Astrocyte (in vitro differentiated cells and primary cell): ENCODE measurements at regions not wholly inside any gene's neighbourhood (a gene's known extent, or its start where the extent isn't known, plus 50 kb on each side); places are given as distances from the start of the nearest gene placed in this dataset.

Experiments
- DNase-seq: peaks from one replicate; pipeline ENCODE4 v3.0.0-alpha.2; 2010; ENCODE audit warnings: low read depth
- FAIRE-seq: peaks from 2 replicates; lab custom pipeline; 2011; peaks lifted over from hg19 to GRCh38; lab: Jason Lieb, UNC
- H2AFZ ChIP-seq: 2 replicates; pipeline ENCODE4 v1.6.0; 2012; ENCODE audit warnings: low read depth, low read length, inconsistent platforms
- H3K27ac ChIP-seq: 2 replicates; pipeline ENCODE4 v1.5.1; 2011; ENCODE audit warnings: low read depth, low read length, inconsistent platforms
- H3K27me3 ChIP-seq: 2 replicates; pipeline ENCODE4 v1.6.0; 2011; ENCODE audit warnings: low read length, inconsistent platforms; ENCODE audit not compliant: insufficient read depth
- H3K36me3 ChIP-seq: 2 replicates; pipeline ENCODE4 v1.5.1; 2011; ENCODE audit warnings: low read length, inconsistent platforms; ENCODE audit not compliant: insufficient read depth
- H3K4me1 ChIP-seq: 2 replicates; pipeline ENCODE4 v1.5.1; 2011; ENCODE audit warnings: low read length, inconsistent platforms; ENCODE audit not compliant: insufficient read depth
- H3K4me2 ChIP-seq: 2 replicates; pipeline ENCODE4 v1.6.0; 2012; ENCODE audit warnings: low read length, inconsistent platforms
- H3K4me3 ChIP-seq: 2 replicates; pipeline ENCODE4 v1.5.1; 2011; ENCODE audit warnings: low read depth, mild to moderate bottlenecking, low read length, inconsistent platforms; ENCODE audit not compliant: insufficient read depth
- H3K79me2 ChIP-seq: 2 replicates; pipeline ENCODE4 v1.6.0; 2012; ENCODE audit warnings: mild to moderate bottlenecking, low read length, inconsistent platforms; ENCODE audit not compliant: insufficient read depth
- H3K9ac ChIP-seq: 2 replicates; pipeline ENCODE4 v1.6.0; 2012; ENCODE audit warnings: mild to moderate bottlenecking, low read length, inconsistent platforms
- H3K9me3 ChIP-seq: 2 replicates; pipeline ENCODE4 v1.5.1; 2012; ENCODE audit warnings: low read depth, mild to moderate bottlenecking, low read length, inconsistent platforms; ENCODE audit not compliant: insufficient read depth
- H4K20me1 ChIP-seq: 2 replicates; pipeline ENCODE4 v1.6.0; 2012; ENCODE audit warnings: low read length, inconsistent platforms; ENCODE audit not compliant: insufficient read depth
- H3K27ac Mint-ChIP-seq: one replicate; pipeline ENCODE4 v1.8.0; 2021; ENCODE audit warnings: mild to moderate bottlenecking, mixed read lengths; ENCODE audit not compliant: unreplicated experiment
- H3K27me3 Mint-ChIP-seq: one replicate; pipeline ENCODE4 v1.8.0; 2021; ENCODE audit warnings: low read depth, mixed read lengths; ENCODE audit not compliant: unreplicated experiment
- H3K36me3 Mint-ChIP-seq: one replicate; pipeline ENCODE4 v1.8.0; 2021; ENCODE audit warnings: low read depth, mixed read lengths; ENCODE audit not compliant: unreplicated experiment
- H3K4me1 Mint-ChIP-seq: one replicate; pipeline ENCODE4 v1.8.0; 2021; ENCODE audit warnings: low read depth, mixed read lengths; ENCODE audit not compliant: unreplicated experiment
- H3K4me3 Mint-ChIP-seq: one replicate; pipeline ENCODE4 v1.8.0; 2021; ENCODE audit warnings: mild to moderate bottlenecking, moderate library complexity, mixed read lengths; ENCODE audit not compliant: unreplicated experiment
- H3K9me3 Mint-ChIP-seq: one replicate; pipeline ENCODE4 v1.8.0; 2021; ENCODE audit warnings: mild to moderate bottlenecking, mixed read lengths; ENCODE audit not compliant: unreplicated experiment
- CTCF ChIP-seq: IDR thresholded peaks from 2 replicates; pipeline ENCODE4 v1.5.1; 2011; ENCODE audit warnings: low read depth, mild to moderate bottlenecking, inconsistent platforms, low read length, moderate library complexity; ENCODE audit not compliant: insufficient read depth
- EZH2 ChIP-seq: IDR thresholded peaks from 2 replicates; pipeline ENCODE4 v1.6.1; 2012; ENCODE audit warnings: mild to moderate bottlenecking, low read length, inconsistent platforms; ENCODE audit not compliant: insufficient read depth

- Histone ChIP-seq H3K4me3 (no peak overlapping the region), H3K79me2 (no peaks in the 10 kb centered on the region), H3K27me3 (no peaks in the 10 kb centered on the region), H3K27ac (no peak overlapping the region), H3K4me2 (no peak overlapping the region), H3K36me3 (no peaks in the 10 kb centered on the region), H3K4me1 (no peaks in the 10 kb centered on the region), H3K9me3 (no peaks in the 10 kb centered on the region), H4K20me1 (no peaks in the 10 kb centered on the region), H2AFZ (no peak overlapping the region), H3K9ac (no peak overlapping the region)
- H3K36me3 Mint-ChIP-seq: no peaks in the 10 kb centered on the region
- DNase-seq: no peak
- TF ChIP-seq CTCF (no peak), EZH2 (no peak)
- peaks cover 10% of the 10 kb centered on the region for H3K4me1 Mint-ChIP-seq
- H3K27me3 Mint-ChIP-seq: no peaks in the 10 kb centered on the region
- no peaks in the 10 kb centered on the region for H3K9me3 Mint-ChIP-seq
- H3K27ac Mint-ChIP-seq: no peak overlapping the region
- FAIRE-seq: no peak
- H3K4me3 Mint-ChIP-seq: no peak overlapping the region
Observed at GRCh38 chr6:11462742-11463397, 74.7 kb upstream of the TMEM170B start.

GRCh38 chr6:11460837-11461661 is 76.5 kb upstream of the TMEM170B start:
- Histone ChIP-seq H3K4me2 (no peak overlapping the region), H3K4me1 (no peaks in the 10 kb centered on the region), H3K4me3 (no peak overlapping the region), H3K9ac (no peak overlapping the region), H3K27me3 (no peaks in the 10 kb centered on the region), H2AFZ (no peak overlapping the region), H3K79me2 (no peaks in the 10 kb centered on the region), H3K36me3 (no peaks in the 10 kb centered on the region), H3K9me3 (no peaks in the 10 kb centered on the region), H4K20me1 (no peaks in the 10 kb centered on the region), H3K27ac (no peak overlapping the region)
- Mint-ChIP-seq H3K36me3 (no peaks in the 10 kb centered on the region), H3K27ac (no peak overlapping the region), H3K4me3 (no peak overlapping the region), H3K4me1 (peaks cover 10% of the 10 kb centered on the region), H3K9me3 (peaks cover 8% of the 10 kb centered on the region), H3K27me3 (no peaks in the 10 kb centered on the region)
- DNase-seq (no peak), FAIRE-seq (no peak)
- TF ChIP-seq CTCF (no peak), EZH2 (no peak)
